AG09319 (cell line): ENCODE measurements at regions not wholly inside any gene's neighbourhood (a gene's known extent, or its start where the extent isn't known, plus 50 kb on each side); places are given as distances from the start of the nearest gene placed in this dataset.

Experiments
- DNase-seq: peaks from one replicate; pipeline ENCODE4 v3.0.0-alpha.2; 2010; ENCODE audit warnings: low read depth; ENCODE audit errors: extremely low read depth
- TF ChIP-seq, protein P1 (sequence below): IDR thresholded peaks from 2 replicates; pipeline ENCODE4 v1.5.1; 2011; ENCODE audit warnings: low read depth, mild to moderate bottlenecking, inconsistent platforms, low read length, moderate library complexity

DNA sequence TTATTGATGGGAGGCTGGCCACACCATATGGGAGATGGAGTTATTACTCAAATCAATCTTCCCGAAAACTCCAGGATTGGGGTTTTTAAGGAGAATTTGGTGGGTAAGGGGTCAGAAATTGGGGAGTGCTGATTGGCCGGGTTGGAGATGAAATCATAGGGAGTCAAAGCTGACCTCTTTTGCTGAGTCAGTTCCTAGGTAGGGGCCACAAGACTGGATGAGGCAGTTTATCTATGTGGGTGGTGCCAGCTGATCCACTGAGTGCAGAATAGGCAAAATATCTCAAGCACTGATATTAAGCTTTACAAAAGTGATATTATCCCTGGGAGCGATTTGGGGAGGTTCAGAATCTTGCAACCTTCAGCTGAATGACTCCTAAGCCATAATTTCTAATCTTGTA lies 75.7 kb upstream of the CLINT1 start:
- TF ChIP-seq, protein P1, sequence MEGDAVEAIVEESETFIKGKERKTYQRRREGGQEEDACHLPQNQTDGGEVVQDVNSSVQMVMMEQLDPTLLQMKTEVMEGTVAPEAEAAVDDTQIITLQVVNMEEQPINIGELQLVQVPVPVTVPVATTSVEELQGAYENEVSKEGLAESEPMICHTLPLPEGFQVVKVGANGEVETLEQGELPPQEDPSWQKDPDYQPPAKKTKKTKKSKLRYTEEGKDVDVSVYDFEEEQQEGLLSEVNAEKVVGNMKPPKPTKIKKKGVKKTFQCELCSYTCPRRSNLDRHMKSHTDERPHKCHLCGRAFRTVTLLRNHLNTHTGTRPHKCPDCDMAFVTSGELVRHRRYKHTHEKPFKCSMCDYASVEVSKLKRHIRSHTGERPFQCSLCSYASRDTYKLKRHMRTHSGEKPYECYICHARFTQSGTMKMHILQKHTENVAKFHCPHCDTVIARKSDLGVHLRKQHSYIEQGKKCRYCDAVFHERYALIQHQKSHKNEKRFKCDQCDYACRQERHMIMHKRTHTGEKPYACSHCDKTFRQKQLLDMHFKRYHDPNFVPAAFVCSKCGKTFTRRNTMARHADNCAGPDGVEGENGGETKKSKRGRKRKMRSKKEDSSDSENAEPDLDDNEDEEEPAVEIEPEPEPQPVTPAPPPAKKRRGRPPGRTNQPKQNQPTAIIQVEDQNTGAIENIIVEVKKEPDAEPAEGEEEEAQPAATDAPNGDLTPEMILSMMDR = no peak
- DNase-seq = no peak

DNA sequence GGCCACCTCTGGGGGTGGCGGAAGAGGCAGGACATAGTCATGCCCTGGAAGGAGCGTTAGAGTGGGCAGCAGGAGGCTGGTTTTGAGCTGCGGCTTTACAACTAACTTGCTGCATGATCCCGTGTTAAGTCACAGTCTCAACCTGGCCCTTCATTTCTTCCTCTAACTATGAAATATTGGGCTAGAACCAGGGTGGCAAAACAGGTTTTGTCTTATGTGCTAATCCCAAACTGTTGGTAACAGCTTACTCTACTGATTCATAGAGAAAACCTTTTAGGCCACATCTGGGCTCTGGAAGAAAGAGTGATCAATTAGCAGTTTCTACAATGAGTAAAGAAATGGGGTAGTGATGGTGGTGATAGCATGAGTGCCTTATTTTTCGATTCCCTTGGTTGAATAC lies 74.1 kb upstream of the CLINT1 start:
- TF ChIP-seq, protein P1 = no peak

DNA sequence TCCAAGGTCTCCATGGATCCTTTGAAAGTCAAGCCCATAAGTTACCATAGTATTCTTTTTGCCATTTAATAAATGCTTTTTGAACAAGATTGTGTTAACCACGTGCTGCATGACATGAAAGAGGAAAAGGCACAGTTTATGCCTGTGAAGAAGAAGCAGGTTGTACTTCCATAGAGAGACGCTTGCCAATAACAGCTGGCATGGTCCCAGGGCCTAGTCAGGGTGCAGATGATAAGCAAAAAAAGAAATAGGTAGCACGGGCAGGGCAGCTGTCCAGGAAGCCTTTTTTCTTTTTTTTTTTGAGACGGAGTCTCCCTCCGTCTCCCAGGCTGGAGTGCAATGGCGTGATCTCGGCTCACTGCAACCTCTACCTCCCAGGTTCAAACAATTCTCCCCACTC lies 71.8 kb upstream of the CLINT1 start:
- TF ChIP-seq, protein P1 = no peak
- no peak for DNase-seq

More for the DNA sequence above, 74.1 kb upstream of the CLINT1 start:
- no peak for DNase-seq

DNA sequence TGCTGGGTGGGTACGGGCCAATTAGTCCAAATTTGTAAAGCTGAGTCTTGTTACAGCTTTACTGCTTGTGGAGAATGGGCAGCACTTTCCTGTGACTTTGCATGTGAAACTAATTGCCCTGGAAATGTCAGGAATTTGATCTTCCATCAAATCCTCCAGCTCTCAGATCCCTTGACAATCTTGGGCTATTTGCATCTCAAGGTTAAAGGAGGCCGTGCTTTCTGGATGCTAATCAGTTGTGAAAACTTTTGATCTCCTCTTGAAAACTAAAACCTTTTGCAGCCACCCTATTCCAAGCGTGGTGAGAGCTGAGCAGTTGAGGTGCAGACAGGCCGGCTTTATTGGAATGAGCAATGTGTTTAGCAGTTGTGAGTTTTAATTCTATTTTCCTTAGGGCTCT lies 68.0 kb upstream of the CLINT1 start:
- TF ChIP-seq, protein P1 = no peak
- no peak for DNase-seq

DNA sequence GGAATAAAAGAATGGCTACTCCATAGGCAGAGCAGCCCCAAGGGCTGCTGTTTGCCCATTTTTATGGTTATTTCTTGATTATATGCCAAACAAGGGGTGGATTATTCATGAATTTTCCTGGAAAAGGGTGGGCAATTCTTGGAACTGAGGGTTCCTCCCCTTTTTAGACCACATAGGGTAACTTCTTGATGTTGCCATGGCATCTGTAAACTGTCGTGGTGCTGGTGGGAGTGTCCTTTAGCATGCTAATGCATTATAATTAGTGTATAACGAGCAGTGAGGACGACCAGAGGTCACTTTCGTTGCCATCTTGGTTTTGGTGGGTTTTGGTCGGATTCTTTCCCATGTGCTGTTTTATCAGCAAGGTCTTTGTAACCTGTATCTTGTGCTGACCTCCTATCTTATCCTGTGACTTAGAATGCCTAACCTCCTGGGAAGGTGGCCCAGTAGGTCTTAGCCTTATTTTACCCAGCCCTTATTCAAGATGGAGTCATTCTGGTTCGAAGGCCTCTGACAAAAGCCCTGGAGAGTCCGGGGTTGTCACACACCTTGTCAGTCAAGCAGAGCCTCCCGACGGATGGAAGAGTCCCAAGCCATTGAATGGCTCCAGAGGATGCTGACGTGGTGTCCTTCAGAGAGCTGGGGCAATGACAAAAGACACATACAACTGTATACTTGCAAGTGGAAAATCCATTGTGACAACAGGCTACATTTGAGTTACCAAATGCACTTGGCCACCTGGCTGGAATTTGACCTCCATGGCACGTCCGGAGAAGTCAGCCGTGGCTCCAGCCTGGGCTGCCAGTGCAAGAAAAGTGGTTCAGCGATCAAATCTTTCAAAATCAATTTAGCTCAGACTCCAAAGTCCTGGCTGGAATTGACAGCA lies 67.1 kb upstream of the CLINT1 start:
- DNase-seq = no peak
- TF ChIP-seq, protein P1 = no peak

DNA sequence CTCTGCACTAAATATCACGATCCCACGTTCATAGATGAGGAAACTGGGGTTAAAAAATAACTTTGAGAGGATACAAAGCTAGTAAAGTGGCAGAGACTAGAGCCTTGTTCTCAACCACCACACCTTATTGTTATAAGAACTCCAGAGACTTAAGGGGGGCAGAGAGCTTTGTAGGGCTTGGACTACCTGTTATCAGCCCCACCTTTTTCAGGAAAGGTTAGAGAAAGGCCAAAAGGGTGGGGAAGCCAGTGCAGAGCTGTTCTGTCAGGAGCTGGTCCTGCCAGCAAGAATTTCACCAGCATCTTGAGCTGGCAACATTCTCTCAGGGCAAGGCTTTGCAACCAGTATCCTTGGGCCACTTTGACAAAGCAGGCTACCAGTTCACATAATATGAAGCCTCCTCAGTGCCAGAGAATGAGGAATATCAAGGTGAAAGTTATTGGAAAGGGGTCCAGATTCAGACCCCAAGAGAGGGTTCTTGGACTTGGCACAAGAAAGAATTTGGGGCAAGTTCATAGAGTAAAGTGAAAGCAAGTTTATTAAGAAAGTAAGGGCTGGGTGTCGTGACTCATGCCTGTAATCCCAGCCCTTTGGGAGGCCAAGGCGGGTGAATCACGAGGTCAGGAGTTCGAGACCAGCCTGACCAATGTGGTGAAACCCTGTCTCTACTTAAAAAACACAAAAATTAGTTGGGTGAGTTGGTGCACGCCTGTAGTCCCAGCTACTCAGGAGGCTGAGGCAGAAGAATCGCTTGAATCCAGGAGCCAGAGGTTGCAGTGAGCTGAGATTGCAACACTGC lies 66.2 kb upstream of the CLINT1 start:
- TF ChIP-seq, protein P1 = no peak
- no peak for DNase-seq

DNA sequence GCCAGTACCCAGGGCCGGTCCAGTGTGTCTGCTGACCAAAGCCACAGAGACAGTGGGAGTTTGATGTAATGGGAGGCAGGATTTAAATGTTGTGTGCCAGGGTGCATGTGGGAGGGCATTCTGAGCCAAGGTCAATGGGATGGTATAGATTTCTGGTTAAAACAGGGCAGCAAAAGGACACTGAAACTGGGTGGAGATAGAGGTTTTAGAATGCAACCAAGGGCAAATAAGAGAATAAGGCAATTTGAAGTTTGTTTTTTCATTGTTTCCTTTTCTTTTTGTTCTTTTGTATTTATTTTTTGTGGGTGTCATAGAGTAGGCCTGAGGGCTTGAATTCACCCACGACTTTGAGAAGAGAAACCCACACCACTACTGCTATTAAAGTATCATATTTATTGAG lies 65.5 kb upstream of the CLINT1 start:
- TF ChIP-seq, protein P1 = no peak
- no peak for DNase-seq
